ENCODE measurements at regions not wholly inside any gene's neighbourhood (a gene's known extent, or its start where the extent isn't known, plus 50 kb on each side); places are given as distances from the start of the nearest gene placed in this dataset.
"Not testable (repeated sequence)": the region's sequence is repeated elsewhere in the genome, so short reads cannot be mapped to it uniquely, and the experiment has no call there.

- not testable (repeated sequence) for DNase-seq (ENCODE audit: low spot score)
These were observed 51.2 kb upstream of the MB21D2 start for GRCh38 chr3:192968901-192969300.

DNA sequence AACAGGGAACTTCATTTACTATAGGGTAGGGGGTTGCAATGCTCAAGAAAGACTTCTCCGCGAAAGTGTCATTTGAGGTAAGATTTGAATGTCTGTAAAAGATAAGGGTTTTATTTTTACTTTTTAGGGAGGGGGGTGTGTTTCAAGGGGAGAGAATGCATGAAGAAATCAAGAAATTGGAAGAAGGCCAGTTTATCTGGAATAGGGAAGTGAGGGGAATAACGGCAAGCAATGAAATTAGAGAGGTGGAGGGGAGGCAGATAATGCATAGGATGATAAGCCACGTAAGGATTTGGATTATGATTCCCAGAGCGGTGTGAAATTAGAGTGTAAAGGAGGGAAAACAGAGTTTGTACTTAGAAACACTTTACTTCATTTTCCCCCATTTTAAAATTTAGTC lies 63.0 kb upstream of the MB21D2 start:
- no peak for DNase-seq (ENCODE audit: low spot score)

- DNase-seq (ENCODE audit: low spot score): no peak
These were observed 68.7 kb upstream of the MB21D2 start for GRCh38 chr3:192986379-192986778.

DNA sequence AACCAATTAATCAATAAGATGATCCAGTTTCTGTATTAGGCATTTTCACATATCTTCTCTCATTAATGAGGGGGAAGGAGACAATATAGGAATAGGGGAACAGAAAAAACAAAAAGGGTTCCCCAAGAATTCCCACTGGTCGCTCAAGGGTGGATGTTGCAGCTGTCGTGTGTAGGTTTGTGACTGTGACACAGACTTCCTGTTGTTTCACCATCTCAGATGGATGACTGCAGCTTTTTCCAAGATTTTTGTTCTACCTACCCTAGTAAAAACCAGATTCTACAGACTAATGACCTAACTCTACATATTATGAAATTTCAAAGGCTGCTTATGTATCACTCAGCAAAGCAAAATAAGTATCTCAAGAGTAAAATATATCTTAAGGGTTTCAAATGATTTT lies 73.7 kb upstream of the MB21D2 start:
- no peak for DNase-seq (ENCODE audit: low spot score)

DNA sequence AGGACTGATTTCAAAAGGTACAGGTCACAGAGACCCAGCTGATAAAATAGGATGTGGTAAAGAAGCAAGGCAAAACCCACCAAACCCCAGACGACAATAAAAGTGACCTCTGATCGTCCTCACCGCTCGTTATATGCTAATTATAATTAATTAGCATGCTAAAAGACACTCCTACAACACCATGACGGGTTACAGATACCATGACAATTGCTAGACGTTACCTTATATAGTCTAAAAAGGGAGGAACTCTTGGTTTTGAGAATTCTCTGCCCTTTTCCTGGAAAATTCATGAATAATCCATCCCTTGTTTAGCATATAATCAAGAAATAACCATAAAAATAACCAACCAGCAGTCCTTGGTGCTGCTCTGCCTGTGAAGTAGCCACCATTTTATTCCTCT lies 74.7 kb upstream of the MB21D2 start:
- DNase-seq (ENCODE audit: low spot score): no peak

DNA sequence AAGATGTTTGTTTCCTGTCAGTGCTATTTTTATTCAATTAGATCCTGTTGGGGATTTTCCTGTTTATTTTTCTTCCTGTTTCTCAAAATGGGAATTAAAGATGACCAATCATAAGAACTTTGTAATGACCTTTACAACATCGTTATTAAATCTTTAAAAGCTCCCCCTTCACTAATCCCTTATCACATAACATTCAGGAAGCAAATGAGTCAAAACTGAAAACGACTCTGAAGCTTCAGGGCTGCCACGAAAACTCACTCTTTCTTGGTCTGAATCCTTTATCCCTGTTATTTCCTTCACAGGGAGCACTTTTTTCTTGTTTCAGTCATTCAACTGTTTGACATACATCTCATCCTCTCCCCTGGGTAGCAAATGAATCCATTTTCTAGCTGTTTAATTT lies 75.8 kb upstream of the MB21D2 start:
- no peak for DNase-seq (ENCODE audit: low spot score)

DNA sequence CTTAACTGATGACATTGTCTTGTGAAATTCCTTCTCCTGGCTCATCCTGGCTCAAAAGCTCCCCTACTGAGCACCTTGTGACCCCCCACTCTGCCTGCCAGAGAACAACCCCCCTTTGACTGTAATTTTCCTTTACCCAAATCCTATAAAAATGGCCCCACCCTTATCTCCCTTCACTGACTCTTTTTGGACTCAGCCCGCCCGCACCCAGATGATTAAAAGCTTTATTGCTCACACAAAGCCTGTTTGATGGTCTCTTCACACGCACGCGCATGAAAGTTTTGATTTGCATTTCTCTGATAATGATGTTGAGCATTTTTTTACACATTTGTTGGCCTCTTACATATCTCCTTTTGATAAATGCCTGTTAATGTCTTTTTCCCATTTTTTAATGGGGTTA lies 83.5 kb upstream of the MB21D2 start:
- not testable (repeated sequence) for DNase-seq (ENCODE audit: low spot score)

GRCh38 chr3:193003624-193004023 lies 86.0 kb upstream of the MB21D2 start:
- DNase-seq (ENCODE audit: low spot score): not testable (repeated sequence)

- DNase-seq (ENCODE audit: low spot score): no peak
These were observed 91.0 kb upstream of the MB21D2 start for GRCh38 chr3:193008654-193009053.

GRCh38 chr3:193010191-193010590 lies 92.5 kb upstream of the MB21D2 start:
- no peak for DNase-seq (ENCODE audit: low spot score)

DNA sequence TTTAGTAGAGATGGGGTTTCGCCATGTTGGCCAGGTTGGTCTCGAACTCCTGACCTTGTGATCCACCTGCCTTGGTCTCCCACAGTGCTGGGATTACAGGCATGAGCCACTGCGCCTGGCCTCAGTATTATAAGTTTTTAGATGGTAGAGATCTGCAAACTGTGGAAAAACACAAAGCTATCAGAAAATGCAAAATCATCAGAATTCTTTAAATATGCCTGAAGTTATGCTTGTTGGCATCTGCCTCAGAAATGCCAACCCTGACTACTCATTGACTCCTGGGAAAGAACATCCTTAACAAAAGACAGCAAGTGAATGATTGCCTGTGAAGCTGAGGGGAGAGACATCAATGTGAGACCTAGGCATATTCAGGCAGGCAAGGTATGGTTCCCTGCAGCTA lies 94.3 kb upstream of the MB21D2 start:
- DNase-seq (ENCODE audit: low spot score): no peak

- DNase-seq (ENCODE audit: low spot score): no peak
These were observed 97.2 kb upstream of the MB21D2 start for GRCh38 chr3:193014902-193015301.

- no peak for DNase-seq (ENCODE audit: low spot score)
These were observed 98.8 kb upstream of the MB21D2 start for GRCh38 chr3:193016437-193016901.

GRCh38 chr3:193021506-193022010 lies 103.9 kb upstream of the MB21D2 start:
- DNase-seq (ENCODE audit: low spot score): no peak

- no peak for DNase-seq (ENCODE audit: low spot score)
These were observed 105.6 kb upstream of the MB21D2 start for GRCh38 chr3:193023218-193023617.

- no peak for DNase-seq (ENCODE audit: low spot score)
These were observed 110.6 kb upstream of the MB21D2 start for GRCh38 chr3:193028258-193028657.

GRCh38 chr3:193029800-193030199 lies 112.1 kb upstream of the MB21D2 start:
- DNase-seq (ENCODE audit: low spot score): no peak

DNA sequence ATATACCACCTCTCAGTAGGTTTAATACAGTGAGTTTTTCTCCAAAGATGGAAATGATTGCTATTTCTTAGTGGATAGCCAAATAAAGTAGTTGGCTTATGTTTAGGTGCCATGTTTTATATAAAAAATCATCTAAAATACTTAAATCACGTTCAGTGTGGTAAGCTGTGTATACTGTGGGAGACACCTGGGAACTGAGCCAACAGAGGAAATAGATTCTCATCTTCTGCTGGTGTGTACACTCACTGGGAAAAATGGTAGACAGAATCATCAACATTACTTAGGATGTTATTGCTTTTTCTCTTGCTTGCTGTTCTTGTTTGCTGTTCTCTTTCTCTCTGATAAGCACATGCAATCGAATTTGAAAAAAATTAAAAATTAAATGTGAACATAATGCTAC lies 112.6 kb upstream of the MB21D2 start:
- no peak for DNase-seq (ENCODE audit: low spot score)

DNA sequence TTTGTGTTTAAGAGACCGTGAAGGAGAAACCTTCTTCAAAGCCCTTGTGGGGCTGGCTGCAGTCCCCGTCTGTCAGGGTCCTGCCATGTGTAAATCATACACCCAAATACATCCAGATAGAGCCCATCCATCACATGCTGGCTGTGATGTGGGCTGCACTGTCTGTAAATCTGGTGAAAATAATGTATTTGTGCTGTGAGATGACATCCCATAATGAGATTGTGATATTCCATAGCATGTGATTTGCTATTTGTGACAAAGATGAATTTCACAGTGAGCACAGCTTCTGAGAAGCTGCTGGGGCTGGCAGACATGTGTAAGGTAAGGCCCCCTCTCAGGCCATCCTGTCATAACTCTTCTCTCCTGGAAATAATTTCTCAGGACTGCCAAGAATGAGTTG lies 114.3 kb upstream of the MB21D2 start:
- no peak for DNase-seq (ENCODE audit: low spot score)

GRCh38 chr3:193033226-193033780 lies 115.6 kb upstream of the MB21D2 start:
- no peak for DNase-seq (ENCODE audit: low spot score)

DNA sequence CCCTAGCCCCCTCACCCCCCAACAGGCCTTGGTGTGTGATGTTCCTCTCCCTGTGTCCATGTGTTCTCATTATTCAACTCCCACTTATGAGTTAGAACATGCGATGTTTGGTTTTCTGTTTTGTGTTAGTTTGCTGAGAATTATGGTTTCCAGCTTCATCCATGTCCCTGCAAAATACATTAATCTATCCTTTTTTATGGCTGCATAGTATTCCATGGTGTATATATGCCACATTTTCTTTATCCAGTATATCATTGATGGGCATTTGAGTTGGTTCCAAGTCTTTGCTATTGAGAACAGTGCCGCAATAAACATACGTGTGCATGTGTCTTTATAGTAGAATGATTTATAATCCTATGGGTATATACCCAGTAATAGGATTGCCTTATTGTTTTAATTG lies 120.2 kb upstream of the MB21D2 start:
- DNase-seq (ENCODE audit: low spot score): not testable (repeated sequence)

- no peak for DNase-seq (ENCODE audit: low spot score)
These were observed 121.4 kb upstream of the MB21D2 start for GRCh38 chr3:193039058-193039457.

DNA sequence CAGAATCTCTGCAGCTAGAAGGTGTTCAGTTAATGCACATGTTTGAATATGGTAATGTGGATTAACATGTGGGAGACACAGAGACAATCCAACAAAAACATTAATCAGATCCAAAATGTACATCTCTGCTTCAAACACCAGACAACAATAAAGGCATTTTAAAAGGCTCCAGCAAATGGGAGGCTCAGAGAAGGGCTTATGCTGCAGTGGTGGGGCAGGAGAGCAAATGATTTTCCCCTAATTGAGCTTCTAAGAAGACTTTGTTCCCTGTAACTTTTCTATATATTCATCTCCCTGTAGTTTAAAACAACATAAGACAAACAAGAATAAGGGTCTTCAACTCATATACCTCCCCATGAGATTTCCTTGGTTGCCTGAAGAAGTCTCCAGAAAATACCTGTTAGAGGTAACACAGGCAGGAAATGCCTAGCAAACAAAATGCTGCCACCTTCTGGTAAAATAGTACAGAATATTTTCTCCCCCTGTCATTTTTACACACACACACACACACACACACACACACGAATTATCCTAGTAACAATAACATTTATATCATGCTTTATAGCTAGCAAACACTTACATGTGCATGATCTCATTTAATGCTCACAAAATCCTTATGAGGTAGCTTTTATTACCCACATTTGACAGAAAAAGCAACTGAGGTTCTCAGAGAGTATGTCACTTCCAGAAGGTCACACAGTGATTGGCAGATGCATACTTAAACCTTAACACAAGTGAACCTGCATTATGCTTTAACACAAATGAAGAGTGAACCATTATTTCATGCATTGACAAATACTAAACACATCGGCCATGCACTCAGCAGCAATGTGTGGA lies 123.4 kb upstream of the MB21D2 start:
- no peak for DNase-seq (ENCODE audit: low spot score)

GRCh38 chr3:193046371-193046770 lies 128.7 kb upstream of the MB21D2 start:
- DNase-seq (ENCODE audit: low spot score): no peak

Measured in Ammon's horn (tissue), 1 donor.